HEK293T (cell line): ENCODE measurements at regions not wholly inside any gene's neighbourhood (a gene's known extent, or its start where the extent isn't known, plus 50 kb on each side); places are given as distances from the start of the nearest gene placed in this dataset.
A peak's percentile ranks its signal among the peaks of the same experiment; 100 is the strongest.

ENCODE experiments used
- CTCF ChIA-PET: fragments of 350-600 bp; formaldehyde crosslinking; extraction: SDS; loops from one replicate; lab custom pipeline; 2021; ENCODE audit warnings: antibody characterized with exemption, inconsistent platforms; lab: Yijun Ruan, JAX
- POLR2A ChIA-PET: fragments of 350-600 bp; formaldehyde crosslinking; extraction: SDS; loops from one replicate; lab custom pipeline; 2020; ENCODE audit warnings: antibody characterized with exemption, inconsistent platforms; lab: Yijun Ruan, JAX
- DNase-seq: peaks from one replicate; pipeline ENCODE4 v3.0.0; 2012; ENCODE audit warnings: mixed read lengths; ENCODE audit errors: extremely low spot score
- ARNT ChIP-seq: fragments of 450-650 bp; IDR thresholded peaks from 2 replicates; pipeline ENCODE4 v1.6.1; 2017; ENCODE audit warnings: mild to moderate bottlenecking
- BHLHE40 ChIP-seq: fragments of 450-650 bp; IDR thresholded peaks from 2 replicates; pipeline ENCODE4 v1.6.1; 2016; ENCODE audit warnings: mild to moderate bottlenecking, moderate library complexity, borderline replicate concordance
- CTBP1 ChIP-seq: fragments of 450-650 bp; IDR thresholded peaks from 2 replicates; pipeline ENCODE4 v1.6.1; 2016; ENCODE audit warnings: borderline replicate concordance
- ELF4 ChIP-seq: fragments of 450-650 bp; IDR thresholded peaks from 2 replicates; pipeline ENCODE4 v1.6.1; 2017; ENCODE audit warnings: antibody characterized with exemption
- FOXA1 ChIP-seq: fragments of 450-650 bp; IDR thresholded peaks from 2 replicates; pipeline ENCODE4 v1.6.1; 2016; ENCODE audit warnings: mild to moderate bottlenecking
- FOXK2 ChIP-seq: fragments of 450-650 bp; IDR thresholded peaks from 2 replicates; pipeline ENCODE4 v1.6.1; 2016; ENCODE audit warnings: mild to moderate bottlenecking
- FOXM1 ChIP-seq: fragments of 450-650 bp; IDR thresholded peaks from 2 replicates; pipeline ENCODE4 v1.6.1; 2017; ENCODE audit warnings: mild to moderate bottlenecking, borderline replicate concordance
- HDGF ChIP-seq: fragments of 450-650 bp; IDR thresholded peaks from 2 replicates; pipeline ENCODE4 v1.6.1; 2017; ENCODE audit warnings: antibody characterized with exemption, borderline replicate concordance
- L3MBTL2 ChIP-seq: fragments of 450-650 bp; conservative IDR thresholded peaks from 2 replicates; pipeline ENCODE4 v1.6.1; 2016; ENCODE audit warnings: mild to moderate bottlenecking
- LEF1 ChIP-seq: fragments of 450-650 bp; IDR thresholded peaks from 2 replicates; pipeline ENCODE4 v1.6.1; 2017; ENCODE audit warnings: mild to moderate bottlenecking, borderline replicate concordance
- NFRKB ChIP-seq: fragments of 450-650 bp; IDR thresholded peaks from 2 replicates; pipeline ENCODE4 v1.6.1; 2016; ENCODE audit warnings: mild to moderate bottlenecking, moderate library complexity
- PKNOX1 ChIP-seq: fragments of 450-650 bp; IDR thresholded peaks from 2 replicates; pipeline ENCODE4 v1.6.1; 2016
- SP1 ChIP-seq: fragments of 450-650 bp; IDR thresholded peaks from 2 replicates; pipeline ENCODE4 v1.6.1; 2017
- SUZ12 ChIP-seq: fragments of 450-650 bp; IDR thresholded peaks from 2 replicates; pipeline ENCODE4 v1.6.1; 2016; ENCODE audit warnings: mild to moderate bottlenecking
- TARDBP ChIP-seq: fragments of 450-650 bp; IDR thresholded peaks from 2 replicates; pipeline ENCODE4 v1.6.1; 2016
- ZNF384 ChIP-seq: fragments of 450-650 bp; IDR thresholded peaks from 2 replicates; pipeline ENCODE4 v1.6.1; 2016

- TF ChIP-seq FOXA1, result no peak
- no peak for TF ChIP-seq ZNF384
- TF ChIP-seq LEF1, result no peak
- no peak for DNase-seq
- CTCF ChIA-PET, result no interaction called here
- POLR2A ChIA-PET, result no interaction called here
Observed at GRCh38 chr1:199410462-199410861, 617.0 kb upstream of the NR5A2 start.

DNA sequence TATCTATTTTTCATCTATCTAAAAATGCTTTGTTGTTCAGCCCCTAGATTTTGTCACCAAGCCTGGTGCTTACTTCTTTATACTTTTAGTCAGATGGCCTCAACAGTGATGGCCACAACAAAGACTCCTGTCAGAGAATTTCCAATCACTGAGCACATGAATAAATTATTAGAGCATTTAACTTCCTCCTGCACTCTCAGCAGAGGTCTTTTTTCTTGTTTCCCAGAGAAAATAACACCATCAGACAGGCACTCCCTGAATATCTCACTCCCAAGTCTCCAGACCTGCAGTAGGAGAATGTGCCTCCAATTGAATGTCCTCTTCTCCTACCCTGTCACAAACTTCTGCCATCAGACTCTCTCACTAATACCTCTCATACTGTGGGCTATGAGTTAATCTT is 616.0 kb upstream of the NR5A2 start:
- CTCF ChIA-PET, result no interaction called here
- no peak for TF ChIP-seq SUZ12
- TF ChIP-seq PKNOX1, result no peak
- no peak for TF ChIP-seq CTBP1
- TF ChIP-seq SP1, result no peak
- no peak for TF ChIP-seq FOXK2
- no peak for TF ChIP-seq FOXA1
- TF ChIP-seq ZNF384, result no peak
- TF ChIP-seq BHLHE40, result no peak
- TF ChIP-seq LEF1, result no peak
- no peak for TF ChIP-seq FOXM1
- no peak for TF ChIP-seq TARDBP
- POLR2A ChIA-PET, result no interaction called here
- DNase-seq, result no peak

DNA sequence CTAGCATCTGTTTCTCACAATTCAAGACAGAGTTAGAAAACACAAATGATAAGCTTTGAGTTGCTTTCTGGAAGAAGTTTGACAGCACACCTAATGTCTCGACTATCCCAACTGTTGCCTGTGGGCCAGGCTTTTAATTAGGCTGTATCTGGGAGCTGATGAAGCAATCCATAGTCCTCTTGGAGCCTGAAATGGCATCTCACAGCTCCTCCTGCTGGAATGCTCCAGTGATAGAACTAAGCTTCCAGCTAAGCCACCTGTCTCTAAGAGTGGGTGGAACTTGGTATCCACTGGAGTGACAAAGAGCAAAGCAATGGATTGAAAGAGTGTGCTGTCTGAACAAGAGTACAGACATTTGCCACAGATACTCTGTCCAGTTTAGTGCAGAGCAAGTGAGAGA is 605.3 kb upstream of the NR5A2 start:
- CTCF ChIA-PET, result no interaction called here
- POLR2A ChIA-PET, result no interaction called here
- TF ChIP-seq CTBP1, result no peak
- no peak for TF ChIP-seq ZNF384
- TF ChIP-seq L3MBTL2, result no peak
- peak; percentile 18 for DNase-seq

- no peak for DNase-seq
- ChIA-PET CTCF (no interaction called here), POLR2A (no interaction called here)
- TF ChIP-seq SUZ12 (no peak), SP1 (no peak), CTBP1 (no peak), HDGF (no peak), ZNF384 (no peak), FOXM1 (no peak), NFRKB (no peak), PKNOX1 (no peak), FOXK2 (no peak), TARDBP (no peak), BHLHE40 (no peak), FOXA1 (no peak), ARNT (no peak)
Observed at GRCh38 chr1:199447906-199448305, 579.6 kb upstream of the NR5A2 start.

DNA sequence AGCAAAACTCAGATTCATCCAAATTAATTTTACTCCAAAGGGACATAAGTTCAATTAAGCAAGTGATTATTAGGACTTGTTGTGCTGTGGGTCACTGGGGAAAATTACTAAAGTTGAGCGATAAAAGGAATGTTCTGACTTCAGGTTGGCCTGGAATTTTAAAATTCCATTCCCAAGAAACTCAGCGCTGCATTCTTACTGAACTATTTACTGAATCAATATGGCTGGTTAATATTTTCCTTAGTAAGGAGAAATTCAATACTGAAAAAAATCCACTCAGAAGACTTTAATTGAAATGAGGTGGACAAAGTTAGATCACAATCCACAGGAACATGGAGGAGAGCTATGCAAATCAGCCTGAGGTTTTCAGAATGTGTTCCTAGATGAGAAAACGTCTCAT is 578.9 kb upstream of the NR5A2 start:
- POLR2A ChIA-PET, result no interaction called here
- DNase-seq, result no peak
- CTCF ChIA-PET, result no interaction called here
- TF ChIP-seq SUZ12, result no peak
- TF ChIP-seq LEF1, result no peak
- no peak for TF ChIP-seq BHLHE40
- TF ChIP-seq TARDBP, result no peak
- no peak for TF ChIP-seq SP1
- TF ChIP-seq ARNT, result no peak

DNA sequence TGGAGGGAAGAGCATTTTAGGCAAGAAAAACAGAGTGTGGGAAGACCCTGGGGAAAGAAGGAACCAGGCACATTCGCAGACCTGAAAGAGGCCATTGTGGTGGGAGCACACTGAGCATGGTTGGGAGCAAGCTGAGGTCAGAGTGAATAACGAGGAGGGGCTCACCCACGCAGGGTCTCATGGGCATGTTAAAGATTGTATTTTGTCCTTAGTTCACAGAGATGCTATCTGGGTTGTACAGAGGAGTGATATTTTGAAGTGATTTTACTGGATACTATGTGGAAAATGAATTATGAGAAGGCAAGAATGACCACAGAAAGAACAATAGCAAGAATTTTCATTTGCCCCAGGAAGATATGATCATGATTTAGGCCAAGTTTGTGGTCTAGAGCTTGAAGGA is 578.3 kb upstream of the NR5A2 start:
- CTCF ChIA-PET, result no interaction called here
- POLR2A ChIA-PET, result no interaction called here
- DNase-seq, result no peak

DNA sequence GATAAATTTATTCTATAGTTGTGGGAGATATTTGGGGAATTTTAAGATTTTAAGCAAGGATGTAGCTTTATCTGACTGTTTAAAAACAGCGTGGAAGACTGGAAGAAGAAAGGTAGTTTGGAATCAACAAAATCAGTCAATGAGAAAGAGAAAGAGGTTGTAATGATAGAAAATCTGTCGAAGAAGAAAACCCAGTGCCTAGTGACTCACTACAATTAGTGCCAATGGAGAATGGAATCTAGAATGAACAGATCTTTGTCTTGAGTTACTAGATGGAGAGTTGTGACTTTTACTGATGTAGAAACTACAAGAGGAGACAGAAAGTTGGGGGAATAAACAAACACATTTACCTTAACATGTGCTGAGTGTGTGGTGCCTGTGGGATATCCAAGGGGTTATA is 577.8 kb upstream of the NR5A2 start:
- TF ChIP-seq ZNF384 (no peak), FOXM1 (no peak), CTBP1 (no peak), FOXK2 (no peak), PKNOX1 (no peak), BHLHE40 (no peak), HDGF (no peak), LEF1 (no peak), L3MBTL2 (no peak), FOXA1 (no peak), ELF4 (no peak), SP1 (no peak)
- no peak for DNase-seq
- POLR2A ChIA-PET, result no interaction called here
- CTCF ChIA-PET, result no interaction called here

More for the DNA sequence above, 578.3 kb upstream of the NR5A2 start:
- TF ChIP-seq FOXM1 (no peak), PKNOX1 (no peak), LEF1 (no peak), FOXA1 (no peak), NFRKB (no peak)
